ENCODE measurements at regions not wholly inside any gene's neighbourhood (a gene's known extent, or its start where the extent isn't known, plus 50 kb on each side); places are given as distances from the start of the nearest gene placed in this dataset.

GRCh38 chr10:125482637-125483036 lies 200.3 kb downstream of the TEX36 start:
- ChIA-PET CTCF (interaction anchor here (0.6 kb wide), 1 partner anchor 18 kb away, joined by 3 read pairs; no protein-coding TSS in a partner anchor), POLR2A (ENCODE audit: unreplicated experiment) (interaction anchor here (0.6 to 0.7 kb wide), 2 partner anchors 281 to 392 kb away, joined by 3 to 5 read pairs; no protein-coding TSS in a partner anchor)
- H3K27me3 ChIP-seq (ENCODE audit: insufficient read depth, low read depth) = no peaks in the 10 kb centered on the region
- BruUV-seq (replicated peaks) = no TSS peak
- no peaks in the 10 kb centered on the region for H3K36me3 ChIP-seq (ENCODE audit: low read depth)
- H3K79me2 ChIP-seq (ENCODE audit: low read depth) = no peaks in the 10 kb centered on the region
- intact Hi-C loops (cut with micrococcal nuclease; ENCODE audit: unreplicated experiment) = no loop called here
- peak overlapping the region; percentile 28 for H3K4me2 ChIP-seq
- no peak for TF ChIP-seq CTCF (conservative IDR thresholded peaks at IDR 0.05)
- TF ChIP-seq EZH2 (IDR thresholded peaks at IDR 0.05; ENCODE audit: low read depth) = no peak
- no peaks in the 10 kb centered on the region for H3K9me3 ChIP-seq (ENCODE audit: insufficient read depth, low read depth)
- peaks cover 13% of the 10 kb centered on the region for H3F3A ChIP-seq (ENCODE audit: insufficient read depth, low read depth)
- peak overlapping the region; percentile 34 for H3K27ac ChIP-seq
- no peaks in the 10 kb centered on the region for H3K9me2 ChIP-seq (ENCODE audit: insufficient read depth)
- no peaks in the 10 kb centered on the region for H4K20me1 ChIP-seq (ENCODE audit: insufficient read depth)
- DNase-seq = no peak
- no peak overlapping the region for H3K4me3 ChIP-seq
- H3K4me1 ChIP-seq (replicated peaks; ENCODE audit: insufficient read depth) = peaks cover 35% of the 10 kb centered on the region
- H2AFZ ChIP-seq = no peak overlapping the region

- Histone ChIP-seq H3K79me2 (ENCODE audit: low read depth) (no peaks in the 10 kb centered on the region), H3K27ac (peak overlapping the region; percentile 34), H3K27me3 (ENCODE audit: insufficient read depth, low read depth) (no peaks in the 10 kb centered on the region), H3K36me3 (ENCODE audit: low read depth) (no peaks in the 10 kb centered on the region), H4K20me1 (ENCODE audit: insufficient read depth) (no peaks in the 10 kb centered on the region), H3K4me3 (no peak overlapping the region), H3K9me2 (ENCODE audit: insufficient read depth) (no peaks in the 10 kb centered on the region), H3K4me1 (replicated peaks; ENCODE audit: insufficient read depth) (peaks cover 35% of the 10 kb centered on the region), H2AFZ (no peak overlapping the region), H3K4me2 (peak overlapping the region; percentile 28), H3K9me3 (ENCODE audit: insufficient read depth, low read depth) (no peaks in the 10 kb centered on the region), H3F3A (ENCODE audit: insufficient read depth, low read depth) (peaks cover 13% of the 10 kb centered on the region)
- BruUV-seq (replicated peaks) = no TSS peak
- TF ChIP-seq EZH2 (IDR thresholded peaks at IDR 0.05; ENCODE audit: low read depth) (no peak), CTCF (conservative IDR thresholded peaks at IDR 0.05) (no peak)
- CTCF ChIA-PET = interaction anchor here (0.6 kb wide), 1 partner anchor 17 kb away, joined by 3 read pairs; no protein-coding TSS in a partner anchor
- peak in 1 of 2 experiments; percentile 61 for DNase-seq
- intact Hi-C loops (cut with micrococcal nuclease; ENCODE audit: unreplicated experiment) = no loop called here
- POLR2A ChIA-PET (ENCODE audit: unreplicated experiment) = interaction anchor here (0.6 to 0.7 kb wide), 2 partner anchors 280 to 391 kb away, joined by 3 to 5 read pairs; no protein-coding TSS in a partner anchor
These were observed 200.9 kb downstream of the TEX36 start for GRCh38 chr10:125482108-125482507.

GRCh38 chr10:125479059-125479458 lies 203.9 kb downstream of the TEX36 start:
- H3F3A ChIP-seq (ENCODE audit: insufficient read depth, low read depth) = peaks cover 13% of the 10 kb centered on the region
- H3K27ac ChIP-seq = peak overlapping the region; percentile 74
- BruUV-seq (replicated peaks) = no TSS peak
- peak; percentile 41 to 91 for DNase-seq
- no peaks in the 10 kb centered on the region for H3K27me3 ChIP-seq (ENCODE audit: insufficient read depth, low read depth)
- POLR2A ChIA-PET (ENCODE audit: unreplicated experiment) = no interaction called here
- intact Hi-C loops (cut with micrococcal nuclease; ENCODE audit: unreplicated experiment) = no loop called here
- H4K20me1 ChIP-seq (ENCODE audit: insufficient read depth) = no peaks in the 10 kb centered on the region
- H3K4me3 ChIP-seq = no peak overlapping the region
- no peaks in the 10 kb centered on the region for H3K9me2 ChIP-seq (ENCODE audit: insufficient read depth)
- H3K79me2 ChIP-seq (ENCODE audit: low read depth) = no peaks in the 10 kb centered on the region
- H3K36me3 ChIP-seq (ENCODE audit: low read depth) = no peaks in the 10 kb centered on the region
- H3K9me3 ChIP-seq (ENCODE audit: insufficient read depth, low read depth) = no peaks in the 10 kb centered on the region
- TF ChIP-seq CTCF (conservative IDR thresholded peaks at IDR 0.05) = no peak
- TF ChIP-seq EZH2 (IDR thresholded peaks at IDR 0.05; ENCODE audit: low read depth) = no peak
- H3K4me1 ChIP-seq (replicated peaks; ENCODE audit: insufficient read depth) = peaks cover 35% of the 10 kb centered on the region
- CTCF ChIA-PET = no interaction called here
- no peak overlapping the region for H2AFZ ChIP-seq
- peak overlapping the region; percentile 31 for H3K4me2 ChIP-seq
